Suprapubic skin (tissue), 3 donors: ENCODE measurements at regions not wholly inside any gene's neighbourhood (a gene's known extent, or its start where the extent isn't known, plus 50 kb on each side); places are given as distances from the start of the nearest gene placed in this dataset.

Experiments
- POLR2AphosphoS5 ChIP-seq, 3 donors: sonication (generic); formaldehyde crosslinking; IDR thresholded peaks; one replicate each; pipeline ENCODE4 v1.6.1; 2017; ENCODE audit warnings: antibody characterized with exemption in 3 of 3
- TF ChIP-seq, protein P1 (sequence below), 2 donors: fragments of 200-600 bp in 1 of 2; fragments of 450-650 bp in 1 of 2; sonication (generic) in 1 of 2; IDR thresholded peaks; one replicate each; pipeline ENCODE4 v1.5.1; 2016 to 2019; ENCODE audit warnings: antibody characterized with exemption in 2 of 2, mild to moderate bottlenecking in 1 of 2, moderate library complexity in 1 of 2

DNA sequence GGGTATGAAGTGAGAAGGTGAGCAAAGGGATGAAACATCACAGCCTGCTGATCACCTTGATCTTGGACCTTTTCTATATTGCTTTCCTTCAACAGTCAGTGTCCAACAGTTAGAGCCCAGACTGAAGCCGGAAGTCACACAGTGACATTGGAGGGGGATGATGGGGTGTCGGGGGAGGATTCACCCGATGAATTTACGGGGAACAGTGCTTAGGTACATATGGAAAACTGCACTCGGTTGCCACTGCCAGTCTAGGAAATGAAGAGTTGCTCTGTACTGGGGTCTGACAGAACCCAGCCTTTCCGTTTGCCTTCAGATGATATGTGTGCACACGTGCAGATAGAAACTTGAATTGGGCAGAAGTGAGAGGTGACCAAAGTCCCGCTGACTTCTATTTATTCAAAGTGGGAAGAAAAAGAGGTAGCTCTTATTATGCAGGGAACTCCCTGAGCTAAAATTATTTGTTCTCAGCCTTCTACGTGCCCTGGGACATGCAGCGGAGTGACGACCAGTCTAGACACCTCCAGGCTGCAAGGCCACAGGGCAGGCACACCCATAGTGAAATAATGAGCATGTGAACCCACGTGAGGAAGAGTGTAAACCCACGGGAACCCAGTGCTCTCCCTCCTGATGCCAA is 107.2 kb upstream of the INHBA start:
- TF ChIP-seq, protein P1, sequence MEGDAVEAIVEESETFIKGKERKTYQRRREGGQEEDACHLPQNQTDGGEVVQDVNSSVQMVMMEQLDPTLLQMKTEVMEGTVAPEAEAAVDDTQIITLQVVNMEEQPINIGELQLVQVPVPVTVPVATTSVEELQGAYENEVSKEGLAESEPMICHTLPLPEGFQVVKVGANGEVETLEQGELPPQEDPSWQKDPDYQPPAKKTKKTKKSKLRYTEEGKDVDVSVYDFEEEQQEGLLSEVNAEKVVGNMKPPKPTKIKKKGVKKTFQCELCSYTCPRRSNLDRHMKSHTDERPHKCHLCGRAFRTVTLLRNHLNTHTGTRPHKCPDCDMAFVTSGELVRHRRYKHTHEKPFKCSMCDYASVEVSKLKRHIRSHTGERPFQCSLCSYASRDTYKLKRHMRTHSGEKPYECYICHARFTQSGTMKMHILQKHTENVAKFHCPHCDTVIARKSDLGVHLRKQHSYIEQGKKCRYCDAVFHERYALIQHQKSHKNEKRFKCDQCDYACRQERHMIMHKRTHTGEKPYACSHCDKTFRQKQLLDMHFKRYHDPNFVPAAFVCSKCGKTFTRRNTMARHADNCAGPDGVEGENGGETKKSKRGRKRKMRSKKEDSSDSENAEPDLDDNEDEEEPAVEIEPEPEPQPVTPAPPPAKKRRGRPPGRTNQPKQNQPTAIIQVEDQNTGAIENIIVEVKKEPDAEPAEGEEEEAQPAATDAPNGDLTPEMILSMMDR (IDR thresholded peaks at IDR 0.05): no peak
- TF ChIP-seq POLR2AphosphoS5 (IDR thresholded peaks at IDR 0.05): no peak
